Adrenal gland (tissue), 9 donors: ENCODE measurements at regions not wholly inside any gene's neighbourhood (a gene's known extent, or its start where the extent isn't known, plus 50 kb on each side); places are given as distances from the start of the nearest gene placed in this dataset.

Experiments used
- DNase-seq, 7 donors: peaks; one replicate each; pipeline ENCODE4 v3.0.0-alpha.2; 2019 to 2020
- H3K27ac ChIP-seq, 5 donors: fragments of 200-600 bp; sonication (generic) in 4 of 5; 1 replicate in 3 of 5; 2 replicates in 2 of 5; pipeline versions ENCODE4 v1.5.1 to v1.8.0; 2016 to 2020; ENCODE audit warnings: mild to moderate bottlenecking in 1 of 5
- H3K27me3 ChIP-seq: fragments of 200-600 bp; 2 replicates; pipeline ENCODE4 v1.8.0; 2021
- H3K36me3 ChIP-seq, 2 donors: fragments of 200-600 bp; replicated peaks in 1 of 2; 1 replicate in 1 of 2; 2 replicates in 1 of 2; pipeline versions ENCODE4 v1.5.1 to v1.8.0; 2018 to 2022
- H3K4me1 ChIP-seq, 2 donors: fragments of 200-600 bp; replicated peaks in 1 of 2; 1 replicate in 1 of 2; 2 replicates in 1 of 2; pipeline versions ENCODE4 v1.5.1 to v1.8.0; 2018 to 2021
- H3K4me3 ChIP-seq, 4 donors: fragments of 200-600 bp; sonication (generic) in 3 of 4; one replicate each; pipeline ENCODE4 v1.5.1; 2016 to 2018
- H3K9me3 ChIP-seq, 3 donors: fragments of 200-600 bp; sonication (generic) in 1 of 3; replicated peaks in 1 of 3; 1 replicate in 2 of 3; 2 replicates in 1 of 3; pipeline versions ENCODE4 v1.5.1 to v1.8.0; 2016 to 2021
- CTCF ChIP-seq, 6 experiments: fragments of 450-650 bp in 4 of 6; fragments of 200-600 bp in 2 of 6; sonication (generic) in 1 of 6; IDR thresholded peaks; 1 replicate in 5 of 6; 2 replicates in 1 of 6; pipeline versions ENCODE4 v1.5.1 to v1.8.0; 2016 to 2021; ENCODE audit warnings: antibody characterized with exemption in 6 of 6, mild to moderate bottlenecking in 2 of 6, moderate library complexity in 1 of 6
- POLR2A ChIP-seq, 2 donors: fragments of 450-650 bp; IDR thresholded peaks; one replicate each; pipeline ENCODE4 v1.6.1; 2017; ENCODE audit warnings: antibody characterized with exemption in 2 of 2, mild to moderate bottlenecking in 2 of 2, moderate library complexity in 1 of 2
- WGBS, 4 donors: extraction: QIAGEN DNeasy Blood & Tissue Kit in 2 of 4; methylation state at CpG; one replicate each; pipeline versions ENCODE4 v1.1.5 to v1.1.7; 2013 to 2017; 5-methylcytosine and 5-hydroxymethylcytosine counted together
- intact Hi-C, 2 donors: fragments of 100-400 bp; cut with DNase I; formaldehyde crosslinking; loops; one replicate each; pipeline versions ENCODE4 v1.14.1 to v1.15.0; 2022 to 2023
- donor health status: healthy with polysubstance abuse.
- donor health status: Bipolar disorder and iron deficiency.
- donor health status: DM: yes; HTN: yes; CAD: no.
- donor health status: DM: no; HTN: no; CAD: no.
- donor health status: DM: no; HTN: no; CAD: no.

- 74 to 96% (median 92%) methylated on average over 3 of the region's 3 CpGs for WGBS, 4 donors
- Histone ChIP-seq H3K27ac (no peak overlapping the region), H3K27me3 (no peaks in the 10 kb centered on the region), H3K36me3 (no peaks in the 10 kb centered on the region), H3K4me3 (no peak overlapping the region), H3K4me1 (peaks cover 10 to 15% of the 10 kb centered on the region in 2 donors), H3K9me3 (no peaks in the 10 kb centered on the region)
- intact Hi-C loops = no loop called here
- TF ChIP-seq CTCF (IDR thresholded peaks at IDR 0.05) (no peak), POLR2A (IDR thresholded peaks at IDR 0.05) (no peak)
- DNase-seq = no peak
Observed at GRCh38 chr6:150664091-150664490, 64.4 kb downstream of the PLEKHG1 start.

GRCh38 chr6:150666071-150666470, 66.4 kb downstream of the PLEKHG1 start:
- intact Hi-C loops = no loop called here
- DNase-seq = peak; percentile 29 to 78 (median 54)
- Histone ChIP-seq H3K27me3 (no peaks in the 10 kb centered on the region), H3K9me3 (no peaks in the 10 kb centered on the region), H3K27ac (peak overlapping the region in 1 of 5 donors; percentile 61), H3K4me1 (peaks cover 12 to 17% of the 10 kb centered on the region in 2 donors), H3K4me3 (no peak overlapping the region), H3K36me3 (no peaks in the 10 kb centered on the region)
- no peak for TF ChIP-seq CTCF (IDR thresholded peaks at IDR 0.05)
- WGBS, 4 donors = 59 to 77% (median 68%) methylated on average over 5 of the region's 5 CpGs

GRCh38 chr6:150667359-150667758, 67.7 kb downstream of the PLEKHG1 start:
- peaks cover 12 to 17% of the 10 kb centered on the region in 2 donors for H3K4me1 ChIP-seq
- H3K36me3 ChIP-seq = no peaks in the 10 kb centered on the region
- intact Hi-C loops = no loop called here
- no peaks in the 10 kb centered on the region for H3K9me3 ChIP-seq
- no peak overlapping the region for H3K4me3 ChIP-seq
- no peaks in the 10 kb centered on the region for H3K27me3 ChIP-seq
- no peak for TF ChIP-seq CTCF (IDR thresholded peaks at IDR 0.05)
- TF ChIP-seq POLR2A (IDR thresholded peaks at IDR 0.05) = no peak
- no peak overlapping the region for H3K27ac ChIP-seq
- WGBS, 4 donors = 51 to 58% (median 57%) methylated on average over 1 of the region's 1 CpG
- no peak for DNase-seq

GRCh38 chr6:150667977-150668716, 68.5 kb downstream of the PLEKHG1 start:
- TF ChIP-seq CTCF (IDR thresholded peaks at IDR 0.05) (peak in 2 of 6 experiments; percentile 10 to 43), POLR2A (IDR thresholded peaks at IDR 0.05) (no peak)
- no peaks in the 10 kb centered on the region for H3K36me3 ChIP-seq
- H3K9me3 ChIP-seq = no peaks in the 10 kb centered on the region
- peak; percentile 87 to 97 (median 93) for DNase-seq
- peaks cover 12 to 17% of the 10 kb centered on the region in 2 donors for H3K4me1 ChIP-seq
- no peak overlapping the region for H3K4me3 ChIP-seq
- no peaks in the 10 kb centered on the region for H3K27me3 ChIP-seq
- intact Hi-C loops = no loop called here
- 28 to 32% (median 30%) methylated on average over 8 of the region's 8 CpGs for WGBS, 4 donors
- peak overlapping the region in 1 of 5 donors; percentile 18 for H3K27ac ChIP-seq
